Cardiac muscle cell (in vitro differentiated cells and primary cell): ENCODE measurements at regions not wholly inside any gene's neighbourhood (a gene's known extent, or its start where the extent isn't known, plus 50 kb on each side); places are given as distances from the start of the nearest gene placed in this dataset.

Source experiments
- DNase-seq, 2 donors: peaks; one replicate each; pipeline versions ENCODE4 v3.0.0 to v3.0.0-alpha.2; 2010 to 2017; ENCODE audit warnings: low read depth in 1 of 2, low spot score in 1 of 2
- H3K27ac ChIP-seq: fragments of 200-600 bp; sonication (generic); 2 replicates; pipeline ENCODE4 v1.5.1; 2016
- H3K27me3 ChIP-seq: fragments of 200-600 bp; sonication (generic); 2 replicates; pipeline ENCODE4 v1.6.0; 2016; ENCODE audit warnings: control low read depth
- H3K36me3 ChIP-seq: fragments of 200-600 bp; sonication (generic); 2 replicates; pipeline ENCODE4 v1.5.1; 2016; ENCODE audit warnings: control low read depth
- H3K4me1 ChIP-seq: fragments of 200-600 bp; sonication (generic); 2 replicates; pipeline ENCODE4 v1.8.1; 2017; ENCODE audit warnings: low read depth, mild to moderate bottlenecking, mixed run types
- H3K4me3 ChIP-seq: fragments of 200-600 bp; sonication (generic); 2 replicates; pipeline ENCODE4 v1.5.1; 2016; ENCODE audit warnings: mild to moderate bottlenecking
- H3K9me3 ChIP-seq: fragments of 200-600 bp; sonication (generic); 2 replicates; pipeline ENCODE4 v1.5.1; 2017; ENCODE audit warnings: low read depth, mild to moderate bottlenecking, control low read depth
- TF ChIP-seq, protein P1 (sequence below): IDR thresholded peaks from 2 replicates; pipeline ENCODE4 v1.5.1; 2012; ENCODE audit warnings: low read depth, mild to moderate bottlenecking, low read length

DNA sequence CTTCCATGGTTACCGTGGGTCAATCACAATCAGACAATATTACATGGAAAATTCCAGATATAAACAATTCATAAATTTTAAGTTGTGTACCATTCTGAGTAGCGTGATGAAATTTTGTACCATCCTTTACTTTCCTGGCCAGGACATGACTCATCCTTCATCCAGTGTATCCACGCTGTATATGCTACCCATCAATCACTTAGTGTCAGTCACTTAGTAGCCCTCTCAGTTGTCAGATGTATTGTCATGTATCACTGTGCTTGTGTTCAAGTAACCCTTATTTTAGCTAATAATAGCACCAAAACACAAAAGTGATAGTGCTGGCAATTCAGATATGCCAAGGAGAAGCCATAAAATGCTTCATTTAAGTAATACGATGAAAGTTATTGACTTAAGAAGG is 282.6 kb downstream of the CPS1 start:
- Histone ChIP-seq H3K4me3 (no peak overlapping the region), H3K27me3 (no peaks in the 10 kb centered on the region), H3K9me3 (no peaks in the 10 kb centered on the region), H3K4me1 (peaks cover 3% of the 10 kb centered on the region), H3K27ac (no peak overlapping the region), H3K36me3 (no peaks in the 10 kb centered on the region)
- TF ChIP-seq, protein P1, sequence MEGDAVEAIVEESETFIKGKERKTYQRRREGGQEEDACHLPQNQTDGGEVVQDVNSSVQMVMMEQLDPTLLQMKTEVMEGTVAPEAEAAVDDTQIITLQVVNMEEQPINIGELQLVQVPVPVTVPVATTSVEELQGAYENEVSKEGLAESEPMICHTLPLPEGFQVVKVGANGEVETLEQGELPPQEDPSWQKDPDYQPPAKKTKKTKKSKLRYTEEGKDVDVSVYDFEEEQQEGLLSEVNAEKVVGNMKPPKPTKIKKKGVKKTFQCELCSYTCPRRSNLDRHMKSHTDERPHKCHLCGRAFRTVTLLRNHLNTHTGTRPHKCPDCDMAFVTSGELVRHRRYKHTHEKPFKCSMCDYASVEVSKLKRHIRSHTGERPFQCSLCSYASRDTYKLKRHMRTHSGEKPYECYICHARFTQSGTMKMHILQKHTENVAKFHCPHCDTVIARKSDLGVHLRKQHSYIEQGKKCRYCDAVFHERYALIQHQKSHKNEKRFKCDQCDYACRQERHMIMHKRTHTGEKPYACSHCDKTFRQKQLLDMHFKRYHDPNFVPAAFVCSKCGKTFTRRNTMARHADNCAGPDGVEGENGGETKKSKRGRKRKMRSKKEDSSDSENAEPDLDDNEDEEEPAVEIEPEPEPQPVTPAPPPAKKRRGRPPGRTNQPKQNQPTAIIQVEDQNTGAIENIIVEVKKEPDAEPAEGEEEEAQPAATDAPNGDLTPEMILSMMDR: no peak
- DNase-seq: no peak

DNA sequence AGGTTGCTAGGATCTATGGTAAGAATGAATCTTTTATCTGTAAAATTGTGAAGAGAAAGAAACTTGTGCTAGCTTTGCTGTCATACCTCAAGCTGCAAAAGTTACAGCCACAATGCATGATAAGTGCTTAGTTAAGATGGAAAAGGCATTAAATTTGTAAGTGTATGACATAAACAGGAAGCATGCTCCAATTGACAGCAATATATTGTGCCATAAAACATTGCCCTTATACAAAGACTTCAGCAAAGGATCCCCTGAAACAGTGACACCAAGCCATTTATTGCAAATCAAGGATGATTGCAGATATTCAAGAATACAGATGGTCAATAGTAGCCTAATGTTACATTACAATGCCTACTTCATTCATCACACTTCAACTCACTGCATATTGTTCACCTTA is 283.1 kb downstream of the CPS1 start:
- H3K9me3 ChIP-seq: no peaks in the 10 kb centered on the region
- TF ChIP-seq, protein P1: no peak
- no peaks in the 10 kb centered on the region for H3K36me3 ChIP-seq
- no peak overlapping the region for H3K27ac ChIP-seq
- DNase-seq: no peak
- H3K27me3 ChIP-seq: no peaks in the 10 kb centered on the region
- peaks cover 3% of the 10 kb centered on the region for H3K4me1 ChIP-seq
- no peak overlapping the region for H3K4me3 ChIP-seq

DNA sequence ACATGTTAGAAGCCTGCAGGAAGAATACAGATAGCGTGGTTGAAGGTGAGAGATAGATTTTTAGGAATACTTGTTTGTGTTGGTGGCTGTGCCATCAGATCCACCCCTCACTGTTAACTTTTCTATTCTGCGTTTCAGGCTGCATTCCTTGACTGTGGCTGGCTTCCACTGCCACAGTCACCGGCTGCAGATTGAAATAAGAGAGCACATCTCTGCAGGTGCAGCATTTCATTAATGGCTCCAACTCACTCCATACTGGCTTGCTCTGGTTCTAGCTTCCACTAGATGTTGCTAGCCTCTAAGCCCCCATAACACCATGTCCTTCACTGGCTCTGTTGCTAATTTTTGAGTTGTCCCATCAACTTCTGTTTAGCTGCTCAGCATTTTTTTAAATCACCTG is 286.5 kb downstream of the CPS1 start:
- no peaks in the 10 kb centered on the region for H3K27me3 ChIP-seq
- DNase-seq: no peak
- no peaks in the 10 kb centered on the region for H3K36me3 ChIP-seq
- no peaks in the 10 kb centered on the region for H3K9me3 ChIP-seq
- H3K27ac ChIP-seq: no peak overlapping the region
- H3K4me1 ChIP-seq: peaks cover 3% of the 10 kb centered on the region
- TF ChIP-seq, protein P1: no peak
- no peak overlapping the region for H3K4me3 ChIP-seq

DNA sequence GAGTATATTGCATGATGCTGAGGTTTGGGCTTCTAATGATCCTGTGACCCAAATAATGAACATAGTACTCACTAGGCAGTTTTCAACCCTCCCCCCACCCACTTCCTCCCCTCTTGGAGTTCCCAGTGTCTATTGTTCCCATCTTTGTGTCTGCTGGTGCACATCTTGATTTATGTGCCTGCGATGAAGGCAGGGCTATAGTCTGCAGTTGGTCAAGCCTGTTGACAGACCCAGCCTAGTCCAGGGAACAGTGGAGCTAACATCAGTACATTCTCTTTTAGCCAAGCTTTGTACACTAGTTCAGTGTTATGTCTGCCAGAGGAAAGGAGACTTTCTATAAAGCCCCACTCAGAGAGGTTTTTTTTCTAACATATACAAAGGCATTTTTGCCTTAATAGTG is 287.6 kb downstream of the CPS1 start:
- Histone ChIP-seq H3K27ac (no peak overlapping the region), H3K4me3 (no peak overlapping the region), H3K4me1 (peaks cover under 1% of the 10 kb centered on the region), H3K36me3 (no peaks in the 10 kb centered on the region), H3K9me3 (no peaks in the 10 kb centered on the region), H3K27me3 (no peaks in the 10 kb centered on the region)
- TF ChIP-seq, protein P1: no peak
- DNase-seq: no peak

DNA sequence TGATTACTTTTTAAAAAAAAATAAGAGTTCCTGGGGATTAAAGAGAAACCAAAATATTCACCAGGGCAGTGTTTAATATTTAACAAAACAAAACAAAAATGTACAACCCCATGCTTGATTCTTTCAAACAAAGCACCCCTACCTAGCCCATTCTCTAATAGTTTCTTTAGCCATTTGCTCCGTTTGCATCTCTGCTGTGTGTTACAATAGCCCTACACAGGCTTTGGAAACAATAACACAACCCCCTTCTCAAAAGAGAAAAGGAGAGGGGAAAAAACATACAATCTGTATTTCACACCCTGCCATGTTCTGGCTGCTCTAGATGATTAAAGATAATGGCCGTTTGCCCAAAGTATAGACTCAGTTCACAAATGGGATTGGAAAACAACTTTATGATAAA is 302.9 kb downstream of the CPS1 start:
- H3K27me3 ChIP-seq: no peaks in the 10 kb centered on the region
- H3K36me3 ChIP-seq: no peaks in the 10 kb centered on the region
- H3K4me3 ChIP-seq: no peak overlapping the region
- TF ChIP-seq, protein P1: no peak
- no peak overlapping the region for H3K27ac ChIP-seq
- H3K9me3 ChIP-seq: no peaks in the 10 kb centered on the region
- H3K4me1 ChIP-seq: peaks cover 15% of the 10 kb centered on the region
- no peak for DNase-seq

DNA sequence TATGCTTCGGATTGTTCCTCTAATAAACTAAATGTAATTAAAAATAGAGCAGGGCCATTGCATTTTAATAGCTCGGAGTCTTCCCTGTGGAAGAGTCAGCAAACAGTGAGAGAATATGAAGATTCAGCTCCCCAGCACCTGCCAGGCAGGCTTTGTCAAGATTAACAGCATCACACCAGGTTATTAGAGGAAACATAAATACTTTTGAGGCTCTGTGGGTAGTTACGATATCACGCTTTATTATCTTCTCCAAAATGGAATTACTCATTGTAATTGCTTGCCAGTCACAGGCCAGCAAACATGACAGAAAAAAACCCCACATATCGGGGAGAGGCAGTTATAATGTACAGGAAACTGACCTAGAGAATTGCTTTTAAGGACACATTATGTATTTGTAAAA is 303.9 kb downstream of the CPS1 start:
- no peaks in the 10 kb centered on the region for H3K27me3 ChIP-seq
- no peaks in the 10 kb centered on the region for H3K36me3 ChIP-seq
- H3K27ac ChIP-seq: peak overlapping the region; percentile 54
- TF ChIP-seq, protein P1: no peak
- no peak overlapping the region for H3K4me3 ChIP-seq
- no peaks in the 10 kb centered on the region for H3K9me3 ChIP-seq
- DNase-seq: no peak
- H3K4me1 ChIP-seq: peaks cover 15% of the 10 kb centered on the region
